HEK293 (cell line): ENCODE measurements at regions not wholly inside any gene's neighbourhood (a gene's known extent, or its start where the extent isn't known, plus 50 kb on each side); places are given as distances from the start of the nearest gene placed in this dataset.

Experiments used
- FEZF1 ChIP-seq: fragments of 450-650 bp; formaldehyde crosslinking; IDR thresholded peaks from 2 replicates; pipeline ENCODE4 v1.5.1; 2016; ENCODE audit warnings: missing biosample characterization, missing genetic modification characterization
- HOXD13 ChIP-seq: sonication (generic); formaldehyde crosslinking; IDR thresholded peaks from 2 replicates; pipeline ENCODE4 v1.8.0; 2022; ENCODE audit warnings: missing genetic modification reagents, borderline replicate concordance
- INSM2 ChIP-seq: fragments of 450-650 bp; formaldehyde crosslinking; IDR thresholded peaks from 2 replicates; pipeline ENCODE4 v1.5.1; 2016; ENCODE audit warnings: missing biosample characterization, missing genetic modification characterization
- KLF8 ChIP-seq: fragments of 450-650 bp; formaldehyde crosslinking; IDR thresholded peaks from 2 replicates; pipeline ENCODE4 v1.5.1; 2016; ENCODE audit warnings: missing biosample characterization, missing genetic modification characterization
- SCRT1 ChIP-seq: fragments of 450-650 bp; formaldehyde crosslinking; IDR thresholded peaks from 2 replicates; pipeline ENCODE4 v1.5.1; 2016; ENCODE audit warnings: missing biosample characterization, missing genetic modification characterization, borderline replicate concordance
- SCRT2 ChIP-seq: fragments of 450-650 bp; formaldehyde crosslinking; IDR thresholded peaks from 2 replicates; pipeline ENCODE4 v1.5.1; 2016; ENCODE audit warnings: missing biosample characterization, missing genetic modification characterization
- ZBTB17 ChIP-seq: fragments of 450-650 bp; formaldehyde crosslinking; IDR thresholded peaks from 2 replicates; pipeline ENCODE4 v1.5.1; 2016; ENCODE audit warnings: missing biosample characterization, missing genetic modification characterization
- ZBTB20 ChIP-seq: fragments of 450-650 bp; formaldehyde crosslinking; IDR thresholded peaks from 2 replicates; pipeline ENCODE4 v1.5.1; 2016; ENCODE audit warnings: missing biosample characterization, missing genetic modification characterization
- ZBTB7A ChIP-seq: fragments of 450-650 bp; formaldehyde crosslinking; IDR thresholded peaks from 2 replicates; pipeline ENCODE4 v1.5.1; 2016; ENCODE audit warnings: low read depth, missing biosample characterization, missing genetic modification characterization
- ZNF169 ChIP-seq: fragments of 450-650 bp; formaldehyde crosslinking; IDR thresholded peaks from 2 replicates; pipeline ENCODE4 v1.5.1; 2016; ENCODE audit warnings: missing biosample characterization, missing genetic modification characterization
- ZNF24 ChIP-seq: fragments of 450-650 bp; formaldehyde crosslinking; IDR thresholded peaks from 2 replicates; pipeline ENCODE4 v1.5.1; 2016; ENCODE audit warnings: missing biosample characterization, missing genetic modification characterization
- ZNF311 ChIP-seq: fragments of 450-650 bp; formaldehyde crosslinking; IDR thresholded peaks from 2 replicates; pipeline ENCODE4 v1.5.1; 2017; ENCODE audit warnings: missing biosample characterization, missing genetic modification characterization, borderline replicate concordance
- ZNF324 ChIP-seq: fragments of 450-650 bp; formaldehyde crosslinking; IDR thresholded peaks from 2 replicates; pipeline ENCODE4 v1.5.1; 2016; ENCODE audit warnings: missing biosample characterization, missing genetic modification characterization
- ZNF350 ChIP-seq: fragments of 450-650 bp; formaldehyde crosslinking; IDR thresholded peaks from 2 replicates; pipeline ENCODE4 v1.5.0; 2017; ENCODE audit warnings: missing biosample characterization, mild to moderate bottlenecking, missing genetic modification characterization
- ZNF394 ChIP-seq: fragments of 450-650 bp; formaldehyde crosslinking; IDR thresholded peaks from 2 replicates; pipeline ENCODE4 v1.5.1; 2016; ENCODE audit warnings: missing biosample characterization, missing genetic modification characterization, mild to moderate bottlenecking, moderate library complexity, borderline replicate concordance
- ZNF449 ChIP-seq: fragments of 450-650 bp; formaldehyde crosslinking; IDR thresholded peaks from 2 replicates; pipeline ENCODE4 v1.5.1; 2017; ENCODE audit warnings: missing biosample characterization, mild to moderate bottlenecking, missing genetic modification characterization, moderate library complexity
- ZNF473 ChIP-seq: fragments of 450-650 bp; formaldehyde crosslinking; IDR thresholded peaks from 2 replicates; pipeline ENCODE4 v1.5.1; 2017; ENCODE audit warnings: missing biosample characterization, missing genetic modification characterization
- ZNF510 ChIP-seq: fragments of 450-650 bp; formaldehyde crosslinking; IDR thresholded peaks from 2 replicates; pipeline ENCODE4 v1.5.1; 2018; ENCODE audit warnings: mild to moderate bottlenecking, missing genetic modification characterization, missing biosample characterization; ENCODE audit not compliant: insufficient replicate concordance
- ZNF513 ChIP-seq: fragments of 450-650 bp; IDR thresholded peaks from 2 replicates; pipeline ENCODE4 v1.5.1; 2018; ENCODE audit warnings: missing biosample characterization, missing genetic modification characterization
- ZNF621 ChIP-seq: fragments of 450-650 bp; formaldehyde crosslinking; IDR thresholded peaks from 2 replicates; pipeline ENCODE4 v1.5.1; 2017; ENCODE audit warnings: missing biosample characterization, missing genetic modification characterization
- ZNF707 ChIP-seq: fragments of 450-650 bp; formaldehyde crosslinking; IDR thresholded peaks from 2 replicates; pipeline ENCODE4 v1.5.1; 2016; ENCODE audit warnings: missing biosample characterization, missing genetic modification characterization
- ZSCAN23 ChIP-seq: fragments of 450-650 bp; formaldehyde crosslinking; IDR thresholded peaks from 2 replicates; pipeline ENCODE4 v1.5.1; 2016; ENCODE audit warnings: missing biosample characterization, missing genetic modification characterization
- ZXDB ChIP-seq: fragments of 450-650 bp; formaldehyde crosslinking; IDR thresholded peaks from 2 replicates; pipeline ENCODE4 v1.5.1; 2016; ENCODE audit warnings: missing biosample characterization, missing genetic modification characterization
- TF ChIP-seq, protein P1 (sequence below): fragments of 450-650 bp; formaldehyde crosslinking; IDR thresholded peaks from 2 replicates; pipeline ENCODE4 v1.5.1; 2017; ENCODE audit warnings: missing biosample characterization, missing genetic modification characterization
- TF ChIP-seq, protein P2 (sequence below): fragments of 450-650 bp; formaldehyde crosslinking; IDR thresholded peaks from 2 replicates; pipeline ENCODE4 v1.5.1; 2016; ENCODE audit warnings: missing biosample characterization, missing genetic modification characterization, borderline replicate concordance
- TF ChIP-seq, protein P3 (sequence below): fragments of 450-650 bp; formaldehyde crosslinking; IDR thresholded peaks from 2 replicates; pipeline ENCODE4 v1.5.1; 2016; ENCODE audit warnings: missing biosample characterization, missing genetic modification characterization

- TF ChIP-seq, protein P1, sequence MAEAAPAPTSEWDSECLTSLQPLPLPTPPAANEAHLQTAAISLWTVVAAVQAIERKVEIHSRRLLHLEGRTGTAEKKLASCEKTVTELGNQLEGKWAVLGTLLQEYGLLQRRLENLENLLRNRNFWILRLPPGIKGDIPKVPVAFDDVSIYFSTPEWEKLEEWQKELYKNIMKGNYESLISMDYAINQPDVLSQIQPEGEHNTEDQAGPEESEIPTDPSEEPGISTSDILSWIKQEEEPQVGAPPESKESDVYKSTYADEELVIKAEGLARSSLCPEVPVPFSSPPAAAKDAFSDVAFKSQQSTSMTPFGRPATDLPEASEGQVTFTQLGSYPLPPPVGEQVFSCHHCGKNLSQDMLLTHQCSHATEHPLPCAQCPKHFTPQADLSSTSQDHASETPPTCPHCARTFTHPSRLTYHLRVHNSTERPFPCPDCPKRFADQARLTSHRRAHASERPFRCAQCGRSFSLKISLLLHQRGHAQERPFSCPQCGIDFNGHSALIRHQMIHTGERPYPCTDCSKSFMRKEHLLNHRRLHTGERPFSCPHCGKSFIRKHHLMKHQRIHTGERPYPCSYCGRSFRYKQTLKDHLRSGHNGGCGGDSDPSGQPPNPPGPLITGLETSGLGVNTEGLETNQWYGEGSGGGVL (tag by site-specific recombination) = peak; percentile 51; the same call in 1 of the 2 replicates
- TF ChIP-seq FEZF1 (tag by site-specific recombination) (0 out of 2 replicates have a peak, but pooled peaks have one; percentile 13), ZSCAN23 (tag by site-specific recombination) (peak; percentile 81; the same call in 1 of the 2 replicates), ZNF394 (tag by site-specific recombination) (peak; percentile 54; the same call in 1 of the 2 replicates), ZXDB (tag by site-specific recombination) (peak; percentile 81), KLF8 (tag by site-specific recombination) (peak; percentile 57), ZNF24 (tag by site-specific recombination) (peak; percentile 98), ZNF350 (no peak), ZNF513 (no peak), ZNF707 (tag by site-specific recombination) (no peak), ZNF449 (tag by site-specific recombination) (peak; percentile 70), ZNF510 (tag by site-specific recombination) (no peak), ZNF324 (tag by site-specific recombination) (peak; percentile 80; the same call in 1 of the 2 replicates), ZNF311 (tag by site-specific recombination) (no peak), ZBTB7A (tag by site-specific recombination) (0 out of 2 replicates have a peak, but pooled peaks have one; percentile 21), ZNF473 (tag by site-specific recombination) (no peak), ZNF169 (tag by site-specific recombination) (no peak), HOXD13 (CRISPR knock-in tag) (no peak), ZBTB20 (tag by site-specific recombination) (no peak), ZNF621 (tag by site-specific recombination) (no peak), SCRT1 (tag by site-specific recombination) (no peak), ZBTB17 (no peak), SCRT2 (no peak), INSM2 (tag by site-specific recombination) (peak; percentile 93)
- TF ChIP-seq, protein P2, sequence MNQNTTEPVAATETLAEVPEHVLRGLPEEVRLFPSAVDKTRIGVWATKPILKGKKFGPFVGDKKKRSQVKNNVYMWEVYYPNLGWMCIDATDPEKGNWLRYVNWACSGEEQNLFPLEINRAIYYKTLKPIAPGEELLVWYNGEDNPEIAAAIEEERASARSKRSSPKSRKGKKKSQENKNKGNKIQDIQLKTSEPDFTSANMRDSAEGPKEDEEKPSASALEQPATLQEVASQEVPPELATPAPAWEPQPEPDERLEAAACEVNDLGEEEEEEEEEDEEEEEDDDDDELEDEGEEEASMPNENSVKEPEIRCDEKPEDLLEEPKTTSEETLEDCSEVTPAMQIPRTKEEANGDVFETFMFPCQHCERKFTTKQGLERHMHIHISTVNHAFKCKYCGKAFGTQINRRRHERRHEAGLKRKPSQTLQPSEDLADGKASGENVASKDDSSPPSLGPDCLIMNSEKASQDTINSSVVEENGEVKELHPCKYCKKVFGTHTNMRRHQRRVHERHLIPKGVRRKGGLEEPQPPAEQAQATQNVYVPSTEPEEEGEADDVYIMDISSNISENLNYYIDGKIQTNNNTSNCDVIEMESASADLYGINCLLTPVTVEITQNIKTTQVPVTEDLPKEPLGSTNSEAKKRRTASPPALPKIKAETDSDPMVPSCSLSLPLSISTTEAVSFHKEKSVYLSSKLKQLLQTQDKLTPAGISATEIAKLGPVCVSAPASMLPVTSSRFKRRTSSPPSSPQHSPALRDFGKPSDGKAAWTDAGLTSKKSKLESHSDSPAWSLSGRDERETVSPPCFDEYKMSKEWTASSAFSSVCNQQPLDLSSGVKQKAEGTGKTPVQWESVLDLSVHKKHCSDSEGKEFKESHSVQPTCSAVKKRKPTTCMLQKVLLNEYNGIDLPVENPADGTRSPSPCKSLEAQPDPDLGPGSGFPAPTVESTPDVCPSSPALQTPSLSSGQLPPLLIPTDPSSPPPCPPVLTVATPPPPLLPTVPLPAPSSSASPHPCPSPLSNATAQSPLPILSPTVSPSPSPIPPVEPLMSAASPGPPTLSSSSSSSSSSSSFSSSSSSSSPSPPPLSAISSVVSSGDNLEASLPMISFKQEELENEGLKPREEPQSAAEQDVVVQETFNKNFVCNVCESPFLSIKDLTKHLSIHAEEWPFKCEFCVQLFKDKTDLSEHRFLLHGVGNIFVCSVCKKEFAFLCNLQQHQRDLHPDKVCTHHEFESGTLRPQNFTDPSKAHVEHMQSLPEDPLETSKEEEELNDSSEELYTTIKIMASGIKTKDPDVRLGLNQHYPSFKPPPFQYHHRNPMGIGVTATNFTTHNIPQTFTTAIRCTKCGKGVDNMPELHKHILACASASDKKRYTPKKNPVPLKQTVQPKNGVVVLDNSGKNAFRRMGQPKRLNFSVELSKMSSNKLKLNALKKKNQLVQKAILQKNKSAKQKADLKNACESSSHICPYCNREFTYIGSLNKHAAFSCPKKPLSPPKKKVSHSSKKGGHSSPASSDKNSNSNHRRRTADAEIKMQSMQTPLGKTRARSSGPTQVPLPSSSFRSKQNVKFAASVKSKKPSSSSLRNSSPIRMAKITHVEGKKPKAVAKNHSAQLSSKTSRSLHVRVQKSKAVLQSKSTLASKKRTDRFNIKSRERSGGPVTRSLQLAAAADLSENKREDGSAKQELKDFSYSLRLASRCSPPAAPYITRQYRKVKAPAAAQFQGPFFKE (tag by site-specific recombination) = no peak
- TF ChIP-seq, protein P3, sequence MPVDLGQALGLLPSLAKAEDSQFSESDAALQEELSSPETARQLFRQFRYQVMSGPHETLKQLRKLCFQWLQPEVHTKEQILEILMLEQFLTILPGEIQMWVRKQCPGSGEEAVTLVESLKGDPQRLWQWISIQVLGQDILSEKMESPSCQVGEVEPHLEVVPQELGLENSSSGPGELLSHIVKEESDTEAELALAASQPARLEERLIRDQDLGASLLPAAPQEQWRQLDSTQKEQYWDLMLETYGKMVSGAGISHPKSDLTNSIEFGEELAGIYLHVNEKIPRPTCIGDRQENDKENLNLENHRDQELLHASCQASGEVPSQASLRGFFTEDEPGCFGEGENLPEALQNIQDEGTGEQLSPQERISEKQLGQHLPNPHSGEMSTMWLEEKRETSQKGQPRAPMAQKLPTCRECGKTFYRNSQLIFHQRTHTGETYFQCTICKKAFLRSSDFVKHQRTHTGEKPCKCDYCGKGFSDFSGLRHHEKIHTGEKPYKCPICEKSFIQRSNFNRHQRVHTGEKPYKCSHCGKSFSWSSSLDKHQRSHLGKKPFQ (tag by site-specific recombination) = no peak
These were observed 458.4 kb downstream of the MIAT start (continued) for GRCh38 chr22:27115816-27116256.
